GM12878 (cell line): ENCODE measurements at regions not wholly inside any gene's neighbourhood (a gene's known extent, or its start where the extent isn't known, plus 50 kb on each side); places are given as distances from the start of the nearest gene placed in this dataset.

Experiments used
- GABPA ChIP-seq: IDR thresholded peaks from 2 replicates; pipeline ENCODE4 v1.6.1; 2014; ENCODE audit warnings: antibody characterized with exemption, low read depth, mild to moderate bottlenecking, inconsistent platforms
- MXI1 ChIP-seq: fragments of 150-350 bp; IDR thresholded peaks from 2 replicates; pipeline ENCODE4 v1.6.1; 2011; ENCODE audit warnings: low read depth, mild to moderate bottlenecking, inconsistent platforms, low read length, improper control_type of control experiment
- POLR2A ChIP-seq: IDR thresholded peaks from 2 replicates; pipeline ENCODE4 v1.6.1; 2011; ENCODE audit warnings: low read depth, mild to moderate bottlenecking, low read length
- TF ChIP-seq, protein P1 (sequence below), 3 experiments: IDR thresholded peaks in 2 of 3; conservative IDR thresholded peaks in 1 of 3; 2 replicates each; pipeline ENCODE4 v1.5.1; 2011; ENCODE audit warnings: low read depth in 3 of 3, low read length in 3 of 3, mild to moderate bottlenecking in 3 of 3, control low read depth in 2 of 3, moderate library complexity in 2 of 3, inconsistent platforms in 1 of 3, mixed read lengths in 1 of 3; ENCODE audit not compliant: control insufficient read depth in 2 of 3, insufficient read depth in 1 of 3; ENCODE audit errors: extremely low read depth in 1 of 3
- TF ChIP-seq, protein P2 (sequence below): fragments of 450-650 bp; IDR thresholded peaks from 2 replicates; pipeline ENCODE4 v1.6.1; 2017; ENCODE audit warnings: antibody characterized with exemption, mild to moderate bottlenecking, moderate library complexity

GRCh38 chr12:30428098-30428497, 267.6 kb downstream of the IPO8 start:
- TF ChIP-seq MXI1 (no peak), GABPA (no peak), POLR2A (no peak)
- TF ChIP-seq, protein P1, sequence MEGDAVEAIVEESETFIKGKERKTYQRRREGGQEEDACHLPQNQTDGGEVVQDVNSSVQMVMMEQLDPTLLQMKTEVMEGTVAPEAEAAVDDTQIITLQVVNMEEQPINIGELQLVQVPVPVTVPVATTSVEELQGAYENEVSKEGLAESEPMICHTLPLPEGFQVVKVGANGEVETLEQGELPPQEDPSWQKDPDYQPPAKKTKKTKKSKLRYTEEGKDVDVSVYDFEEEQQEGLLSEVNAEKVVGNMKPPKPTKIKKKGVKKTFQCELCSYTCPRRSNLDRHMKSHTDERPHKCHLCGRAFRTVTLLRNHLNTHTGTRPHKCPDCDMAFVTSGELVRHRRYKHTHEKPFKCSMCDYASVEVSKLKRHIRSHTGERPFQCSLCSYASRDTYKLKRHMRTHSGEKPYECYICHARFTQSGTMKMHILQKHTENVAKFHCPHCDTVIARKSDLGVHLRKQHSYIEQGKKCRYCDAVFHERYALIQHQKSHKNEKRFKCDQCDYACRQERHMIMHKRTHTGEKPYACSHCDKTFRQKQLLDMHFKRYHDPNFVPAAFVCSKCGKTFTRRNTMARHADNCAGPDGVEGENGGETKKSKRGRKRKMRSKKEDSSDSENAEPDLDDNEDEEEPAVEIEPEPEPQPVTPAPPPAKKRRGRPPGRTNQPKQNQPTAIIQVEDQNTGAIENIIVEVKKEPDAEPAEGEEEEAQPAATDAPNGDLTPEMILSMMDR (IDR thresholded peaks at IDR 0.05 in 2 of 3, conservative IDR thresholded peaks at IDR 0.05 in 1 of 3; ENCODE audit: control insufficient read depth in 2 of 3, extremely low read depth in 1 of 3, insufficient read depth in 1 of 3, low read depth in 3 of 3, low read length in 3 of 3), result no peak
- TF ChIP-seq, protein P2, sequence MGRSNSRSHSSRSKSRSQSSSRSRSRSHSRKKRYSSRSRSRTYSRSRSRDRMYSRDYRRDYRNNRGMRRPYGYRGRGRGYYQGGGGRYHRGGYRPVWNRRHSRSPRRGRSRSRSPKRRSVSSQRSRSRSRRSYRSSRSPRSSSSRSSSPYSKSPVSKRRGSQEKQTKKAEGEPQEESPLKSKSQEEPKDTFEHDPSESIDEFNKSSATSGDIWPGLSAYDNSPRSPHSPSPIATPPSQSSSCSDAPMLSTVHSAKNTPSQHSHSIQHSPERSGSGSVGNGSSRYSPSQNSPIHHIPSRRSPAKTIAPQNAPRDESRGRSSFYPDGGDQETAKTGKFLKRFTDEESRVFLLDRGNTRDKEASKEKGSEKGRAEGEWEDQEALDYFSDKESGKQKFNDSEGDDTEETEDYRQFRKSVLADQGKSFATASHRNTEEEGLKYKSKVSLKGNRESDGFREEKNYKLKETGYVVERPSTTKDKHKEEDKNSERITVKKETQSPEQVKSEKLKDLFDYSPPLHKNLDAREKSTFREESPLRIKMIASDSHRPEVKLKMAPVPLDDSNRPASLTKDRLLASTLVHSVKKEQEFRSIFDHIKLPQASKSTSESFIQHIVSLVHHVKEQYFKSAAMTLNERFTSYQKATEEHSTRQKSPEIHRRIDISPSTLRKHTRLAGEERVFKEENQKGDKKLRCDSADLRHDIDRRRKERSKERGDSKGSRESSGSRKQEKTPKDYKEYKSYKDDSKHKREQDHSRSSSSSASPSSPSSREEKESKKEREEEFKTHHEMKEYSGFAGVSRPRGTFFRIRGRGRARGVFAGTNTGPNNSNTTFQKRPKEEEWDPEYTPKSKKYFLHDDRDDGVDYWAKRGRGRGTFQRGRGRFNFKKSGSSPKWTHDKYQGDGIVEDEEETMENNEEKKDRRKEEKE, result no peak
